SK-N-MC (cell line): ENCODE measurements at regions not wholly inside any gene's neighbourhood (a gene's known extent, or its start where the extent isn't known, plus 50 kb on each side); places are given as distances from the start of the nearest gene placed in this dataset.

Experiments
- EZH2 ChIP-seq: fragments of 200-600 bp; sonication (generic); IDR thresholded peaks from one replicate; pipeline ENCODE4 v1.6.1; 2017; ENCODE audit warnings: antibody characterized with exemption
- POLR2AphosphoS5 ChIP-seq: IDR thresholded peaks from 2 replicates; pipeline ENCODE4 v1.6.1; 2012; ENCODE audit warnings: mild to moderate bottlenecking, low read depth, low read length, borderline replicate concordance

DNA sequence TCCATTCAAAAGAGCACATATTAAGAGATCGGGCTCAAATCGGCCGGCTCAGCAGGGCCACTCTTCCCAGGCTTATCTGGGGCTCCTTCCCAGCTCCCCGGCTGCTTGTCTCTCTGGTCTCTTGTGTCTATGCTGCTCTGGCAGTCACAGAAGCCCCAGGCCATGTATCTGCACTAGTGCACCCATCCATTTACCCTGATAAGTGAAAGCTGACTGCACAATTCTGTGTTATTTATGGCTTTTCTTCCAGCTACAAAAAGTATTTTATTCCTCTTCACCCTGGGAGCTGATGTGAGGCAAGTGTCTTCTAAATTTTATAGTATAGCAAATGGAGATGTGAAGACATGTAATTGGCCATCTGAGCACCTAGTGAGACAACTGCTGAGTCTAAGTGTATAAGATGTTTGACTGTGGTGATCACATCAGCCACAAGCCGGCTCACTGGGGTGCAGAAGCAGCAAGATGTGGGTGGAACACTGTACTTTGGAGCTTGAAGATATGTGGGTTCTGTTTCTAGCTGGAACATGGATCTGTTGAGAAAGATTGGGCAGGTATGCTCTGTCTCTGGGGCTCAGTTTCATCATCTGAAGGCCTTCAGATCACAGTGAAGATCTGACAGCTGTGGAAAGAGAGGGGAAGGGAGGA is 78.1 kb upstream of the MPHOSPH6 start:
- TF ChIP-seq EZH2 (no peak), POLR2AphosphoS5 (no peak; the same call in 1 of the 2 replicates)
